Endodermal cell (in vitro differentiated cells): ENCODE measurements at regions not wholly inside any gene's neighbourhood (a gene's known extent, or its start where the extent isn't known, plus 50 kb on each side); places are given as distances from the start of the nearest gene placed in this dataset.
A peak's percentile ranks its signal among the peaks of the same experiment; 100 is the strongest.

Experiments
- DNase-seq: peaks from one replicate; pipeline ENCODE4 v3.0.0-alpha.2; 2017
- H3K27ac ChIP-seq: 2 replicates; pipeline ENCODE4 v1.5.1; 2013; ENCODE audit warnings: mild to moderate bottlenecking, low read depth, low read length, moderate library complexity
- H3K27me3 ChIP-seq: 2 replicates; pipeline ENCODE4 v1.6.1; 2013; ENCODE audit warnings: mild to moderate bottlenecking, low read length, moderate library complexity; ENCODE audit not compliant: insufficient read depth, control insufficient read depth, poor library complexity, severe bottlenecking
- H3K36me3 ChIP-seq: 2 replicates; pipeline ENCODE4 v1.7.0; 2013; ENCODE audit warnings: mild to moderate bottlenecking, low read length, moderate library complexity; ENCODE audit not compliant: control insufficient read depth, insufficient read depth
- H3K4me1 ChIP-seq: one replicate; pipeline ENCODE4 v1.7.0; 2013; ENCODE audit warnings: low read length; ENCODE audit not compliant: control insufficient read depth, insufficient read depth
- H3K4me3 ChIP-seq: 2 replicates; pipeline ENCODE4 v1.5.1; 2013; ENCODE audit warnings: mild to moderate bottlenecking, low read length, moderate library complexity
- H3K9ac ChIP-seq: 2 replicates; pipeline ENCODE4 v1.6.1; 2013; ENCODE audit warnings: mild to moderate bottlenecking, low read length, moderate library complexity; ENCODE audit not compliant: poor library complexity, severe bottlenecking; ENCODE audit errors: extremely low read depth
- H3K9me3 ChIP-seq: 2 replicates; pipeline ENCODE4 v1.6.1; 2013; ENCODE audit warnings: mild to moderate bottlenecking, low read length, moderate library complexity; ENCODE audit not compliant: control insufficient read depth
- H3K27ac Mint-ChIP-seq: 2 replicates; pipeline ENCODE4 v1.8.0; 2020; ENCODE audit warnings: mixed read lengths
- H3K27me3 Mint-ChIP-seq: 2 replicates; pipeline ENCODE4 v1.8.0; 2021; ENCODE audit warnings: mild to moderate bottlenecking, mixed read lengths; ENCODE audit not compliant: insufficient read depth
- H3K36me3 Mint-ChIP-seq: 2 replicates; pipeline ENCODE4 v1.8.0; 2020; ENCODE audit warnings: low read depth, mixed read lengths
- H3K4me1 Mint-ChIP-seq: 2 replicates; pipeline ENCODE4 v1.8.0; 2020; ENCODE audit warnings: mixed read lengths
- H3K4me3 Mint-ChIP-seq: 2 replicates; pipeline ENCODE4 v1.8.0; 2020; ENCODE audit warnings: mild to moderate bottlenecking, moderate library complexity, mixed read lengths
- H3K9me3 Mint-ChIP-seq: 2 replicates; pipeline ENCODE4 v1.8.0; 2020; ENCODE audit warnings: mild to moderate bottlenecking, mixed read lengths
- CTCF ChIP-seq: fragments of 200-600 bp; sonication (generic); conservative IDR thresholded peaks from 2 replicates; pipeline ENCODE4 v1.5.0; 2021; ENCODE audit warnings: antibody characterized with exemption, mild to moderate bottlenecking
- WGBS, 2 experiments: methylation state at CpG; one replicate each; pipeline versions ENCODE4 v1.1.5 to v1.1.7; 2013; ENCODE audit warnings: missing lambda C conversion rate in 2 of 2, mixed read lengths in 1 of 2; ENCODE audit not compliant: insufficient coverage in 1 of 2, insufficient read length in 1 of 2; 5-methylcytosine and 5-hydroxymethylcytosine counted together

GRCh38 chr20:59402681-59403080 is 102.3 kb downstream of the EDN3 start:
- no peak for DNase-seq
- Histone ChIP-seq H3K36me3 (no peaks in the 10 kb centered on the region), H3K4me1 (peaks cover 3% of the 10 kb centered on the region), H3K9ac (no peak overlapping the region), H3K9me3 (no peaks in the 10 kb centered on the region), H3K4me3 (no peak overlapping the region), H3K27me3 (peaks cover 59% of the 10 kb centered on the region), H3K27ac (no peak overlapping the region)
- H3K27me3 Mint-ChIP-seq: peaks cover 31% of the 10 kb centered on the region
- H3K4me3 Mint-ChIP-seq: no peak overlapping the region
- no peaks in the 10 kb centered on the region for H3K36me3 Mint-ChIP-seq
- peaks cover 4% of the 10 kb centered on the region for H3K4me1 Mint-ChIP-seq
- H3K9me3 Mint-ChIP-seq: no peaks in the 10 kb centered on the region
- WGBS, 2 experiments: 57 to 66% methylated on average over 6 to 9 of the region's 9 CpGs
- TF ChIP-seq CTCF: no peak
- H3K27ac Mint-ChIP-seq: no peak overlapping the region

GRCh38 chr20:59403261-59403961 is 103.0 kb downstream of the EDN3 start:
- Histone ChIP-seq H3K9ac (no peak overlapping the region), H3K4me3 (peak overlapping the region; percentile 61), H3K27ac (no peak overlapping the region), H3K9me3 (no peaks in the 10 kb centered on the region), H3K36me3 (no peaks in the 10 kb centered on the region), H3K27me3 (peaks cover 59% of the 10 kb centered on the region), H3K4me1 (peaks cover 3% of the 10 kb centered on the region)
- 9 to 17% methylated on average over 16 to 46 of the region's 46 CpGs for WGBS, 2 experiments
- peak; percentile 94 for DNase-seq
- TF ChIP-seq CTCF: peak; percentile 100
- H3K27ac Mint-ChIP-seq: no peak overlapping the region
- H3K4me1 Mint-ChIP-seq: peaks cover 4% of the 10 kb centered on the region
- H3K36me3 Mint-ChIP-seq: no peaks in the 10 kb centered on the region
- no peaks in the 10 kb centered on the region for H3K9me3 Mint-ChIP-seq
- peaks cover 32% of the 10 kb centered on the region for H3K27me3 Mint-ChIP-seq
- no peak overlapping the region for H3K4me3 Mint-ChIP-seq

- peaks cover 59% of the 10 kb centered on the region for H3K27me3 ChIP-seq
- H3K4me3 ChIP-seq: no peak overlapping the region
- H3K36me3 ChIP-seq: no peaks in the 10 kb centered on the region
- Mint-ChIP-seq H3K36me3 (no peaks in the 10 kb centered on the region), H3K4me3 (no peak overlapping the region), H3K9me3 (peaks cover 2% of the 10 kb centered on the region), H3K27ac (no peak overlapping the region), H3K4me1 (peaks cover 4% of the 10 kb centered on the region), H3K27me3 (peaks cover 32% of the 10 kb centered on the region)
- H3K4me1 ChIP-seq: peaks cover 3% of the 10 kb centered on the region
- no peaks in the 10 kb centered on the region for H3K9me3 ChIP-seq
- TF ChIP-seq CTCF: no peak
- H3K9ac ChIP-seq: no peak overlapping the region
- H3K27ac ChIP-seq: no peak overlapping the region
- no peak for DNase-seq
- WGBS, 2 experiments: 41 to 95% methylated on average over 3 to 9 of the region's 9 CpGs
These were observed 103.5 kb downstream of the EDN3 start for GRCh38 chr20:59403962-59404314.
